NCI-H2196 (cell line): ENCODE measurements at regions not wholly inside any gene's neighbourhood (a gene's known extent, or its start where the extent isn't known, plus 50 kb on each side); places are given as distances from the start of the nearest gene placed in this dataset.
"Not testable (repeated sequence)": the region's sequence is repeated elsewhere in the genome, so short reads cannot be mapped to it uniquely, and the experiment has no call there.

Experiments used
- DNase-seq: peaks from one replicate; lab custom pipeline; 2025; ENCODE audit not compliant: unreplicated experiment; lab: John Stamatoyannopoulos, UW

GRCh38 chr9:105021917-105022316, 94.0 kb upstream of the ABCA1 start:
- no peak for DNase-seq

GRCh38 chr9:105022545-105022944, 94.6 kb upstream of the ABCA1 start:
- not testable (repeated sequence) for DNase-seq

- DNase-seq = no peak
Observed at GRCh38 chr9:105023788-105024187, 95.8 kb upstream of the ABCA1 start.

GRCh38 chr9:105024529-105024928, 96.6 kb upstream of the ABCA1 start:
- no peak for DNase-seq

- no peak for DNase-seq
Observed at GRCh38 chr9:105026451-105026850, 98.5 kb upstream of the ABCA1 start.

- no peak for DNase-seq
Observed at GRCh38 chr9:105027084-105027483, 99.1 kb upstream of the ABCA1 start.

GRCh38 chr9:105030285-105030684, 102.3 kb upstream of the ABCA1 start:
- DNase-seq = no peak

- no peak for DNase-seq
Observed at GRCh38 chr9:105037139-105037538, 109.2 kb upstream of the ABCA1 start.

GRCh38 chr9:105038051-105038450, 110.1 kb upstream of the ABCA1 start:
- DNase-seq = no peak

- no peak for DNase-seq
Observed at GRCh38 chr9:105039175-105039799, 111.3 kb upstream of the ABCA1 start.

GRCh38 chr9:105043370-105043936, 115.5 kb upstream of the ABCA1 start:
- no peak for DNase-seq

- DNase-seq = no peak
Observed at GRCh38 chr9:105044518-105044917, 116.6 kb upstream of the ABCA1 start.

- DNase-seq = peak; percentile 51
Observed at GRCh38 chr9:105046907-105047741, 119.2 kb upstream of the ABCA1 start.

GRCh38 chr9:105047742-105048041, 119.7 kb upstream of the ABCA1 start:
- no peak for DNase-seq

GRCh38 chr9:105048331-105048730, 120.4 kb upstream of the ABCA1 start:
- DNase-seq = no peak

- no peak for DNase-seq
Observed at GRCh38 chr9:105050296-105050695, 122.3 kb upstream of the ABCA1 start.

- no peak for DNase-seq
Observed at GRCh38 chr9:105051897-105052296, 123.9 kb upstream of the ABCA1 start.

GRCh38 chr9:105052346-105052745, 124.4 kb upstream of the ABCA1 start:
- DNase-seq = no peak

- no peak for DNase-seq
Observed at GRCh38 chr9:105053209-105053652, 125.3 kb upstream of the ABCA1 start.

- DNase-seq = no peak
Observed at GRCh38 chr9:105054491-105054890, 126.5 kb upstream of the ABCA1 start.

- no peak for DNase-seq
Observed at GRCh38 chr9:105055917-105056316, 128.0 kb upstream of the ABCA1 start.

GRCh38 chr9:105057551-105057950, 129.6 kb upstream of the ABCA1 start:
- DNase-seq = no peak
